Mesenteric fat pad (tissue), 1 donor: ENCODE measurements at regions not wholly inside any gene's neighbourhood (a gene's known extent, or its start where the extent isn't known, plus 50 kb on each side); places are given as distances from the start of the nearest gene placed in this dataset.
"Not testable (repeated sequence)": the region's sequence is repeated elsewhere in the genome, so short reads cannot be mapped to it uniquely, and the experiment has no call there.

Source experiments
- DNase-seq: peaks from one replicate; pipeline ENCODE4 v3.0.0-alpha.2; 2020; ENCODE audit warnings: low spot score
- donor health status: DM: yes; HTN: yes; CAD: no.

- no peak for DNase-seq
Observed at GRCh38 chr12:61542551-61542950, 717.7 kb upstream of the USP15 start.

GRCh38 chr12:61546296-61546695 lies 713.9 kb upstream of the USP15 start:
- DNase-seq, result no peak

GRCh38 chr12:61553091-61553490 lies 707.1 kb upstream of the USP15 start:
- no peak for DNase-seq

GRCh38 chr12:61554268-61555008 lies 705.8 kb upstream of the USP15 start:
- DNase-seq, result no peak

- DNase-seq, result no peak
Observed at GRCh38 chr12:61563665-61564450, 696.3 kb upstream of the USP15 start.

- no peak for DNase-seq
Observed at GRCh38 chr12:61564466-61564865, 695.7 kb upstream of the USP15 start.

- DNase-seq, result no peak
Observed at GRCh38 chr12:61566183-61566582, 694.0 kb upstream of the USP15 start.

- no peak for DNase-seq
Observed at GRCh38 chr12:61574339-61574738, 685.9 kb upstream of the USP15 start.

GRCh38 chr12:61584943-61585342 lies 675.3 kb upstream of the USP15 start:
- no peak for DNase-seq

GRCh38 chr12:61590864-61591263 lies 669.3 kb upstream of the USP15 start:
- DNase-seq, result not testable (repeated sequence)

- DNase-seq, result no peak
Observed at GRCh38 chr12:61610143-61610542, 650.1 kb upstream of the USP15 start.

- no peak for DNase-seq
Observed at GRCh38 chr12:61629702-61630101, 630.5 kb upstream of the USP15 start.

GRCh38 chr12:61646639-61647038 lies 613.6 kb upstream of the USP15 start:
- DNase-seq, result no peak

GRCh38 chr12:61647566-61647965 lies 612.6 kb upstream of the USP15 start:
- no peak for DNase-seq

- DNase-seq, result no peak
Observed at GRCh38 chr12:61652265-61652664, 607.9 kb upstream of the USP15 start.

- DNase-seq, result no peak
Observed at GRCh38 chr12:61654698-61655097, 605.5 kb upstream of the USP15 start.

- no peak for DNase-seq
Observed at GRCh38 chr12:61655241-61655640, 605.0 kb upstream of the USP15 start.

- no peak for DNase-seq
Observed at GRCh38 chr12:61667676-61668075, 592.5 kb upstream of the USP15 start.

- no peak for DNase-seq
Observed at GRCh38 chr12:61676520-61676919, 583.7 kb upstream of the USP15 start.

- no peak for DNase-seq
Observed at GRCh38 chr12:61687407-61687806, 572.8 kb upstream of the USP15 start.

- no peak for DNase-seq
Observed at GRCh38 chr12:61694214-61694613, 566.0 kb upstream of the USP15 start.

GRCh38 chr12:61701471-61701870 lies 558.7 kb upstream of the USP15 start:
- no peak for DNase-seq

GRCh38 chr12:61706783-61707182 lies 553.4 kb upstream of the USP15 start:
- DNase-seq, result no peak
